HG03521 (cell line): ENCODE measurements at regions not wholly inside any gene's neighbourhood (a gene's known extent, or its start where the extent isn't known, plus 50 kb on each side); places are given as distances from the start of the nearest gene placed in this dataset.
"Not testable (repeated sequence)": the region's sequence is repeated elsewhere in the genome, so short reads cannot be mapped to it uniquely, and the experiment has no call there.

Experiments used
- ATAC-seq: cut with Tn5 transposase; IDR thresholded peaks from one replicate; pipeline ENCODE4 v1.9.1; 2021; ENCODE audit warnings: mild to moderate bottlenecking, moderate library complexity; ENCODE audit not compliant: unreplicated experiment

DNA sequence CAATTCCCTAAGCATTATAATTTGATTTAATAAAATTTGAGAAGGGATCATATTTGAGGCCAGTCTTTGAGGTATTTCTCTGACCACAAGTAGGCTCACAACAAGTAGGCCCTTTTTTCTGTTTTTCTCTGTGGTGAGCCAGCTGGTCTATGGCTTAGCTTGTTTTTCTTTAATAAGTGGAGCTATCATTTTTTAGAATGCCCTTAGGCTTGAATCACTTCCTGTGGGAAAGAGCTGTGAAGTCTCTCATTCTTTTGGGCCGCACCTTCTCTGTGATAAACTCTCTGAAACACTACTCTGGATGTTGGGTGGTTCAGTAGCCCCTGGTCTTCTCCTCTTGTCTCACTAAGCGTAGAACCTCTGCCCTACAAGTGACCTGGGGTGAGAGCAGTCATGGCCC is 235.9 kb downstream of the SUCLG1 start:
- no peak for ATAC-seq

GRCh38 chr2:84221102-84221501 is 238.0 kb downstream of the SUCLG1 start:
- ATAC-seq = not testable (repeated sequence)

GRCh38 chr2:84217456-84217855 is 241.6 kb downstream of the SUCLG1 start:
- no peak for ATAC-seq

GRCh38 chr2:84214455-84214854 is 244.6 kb downstream of the SUCLG1 start:
- no peak for ATAC-seq

GRCh38 chr2:84212611-84213314 is 246.3 kb downstream of the SUCLG1 start:
- ATAC-seq = no peak

- ATAC-seq = no peak
Observed at GRCh38 chr2:84209941-84210340, 249.1 kb downstream of the SUCLG1 start.

GRCh38 chr2:84204995-84205394 is 254.1 kb downstream of the SUCLG1 start:
- no peak for ATAC-seq

- no peak for ATAC-seq
Observed at GRCh38 chr2:84202166-84202565, 256.9 kb downstream of the SUCLG1 start.

DNA sequence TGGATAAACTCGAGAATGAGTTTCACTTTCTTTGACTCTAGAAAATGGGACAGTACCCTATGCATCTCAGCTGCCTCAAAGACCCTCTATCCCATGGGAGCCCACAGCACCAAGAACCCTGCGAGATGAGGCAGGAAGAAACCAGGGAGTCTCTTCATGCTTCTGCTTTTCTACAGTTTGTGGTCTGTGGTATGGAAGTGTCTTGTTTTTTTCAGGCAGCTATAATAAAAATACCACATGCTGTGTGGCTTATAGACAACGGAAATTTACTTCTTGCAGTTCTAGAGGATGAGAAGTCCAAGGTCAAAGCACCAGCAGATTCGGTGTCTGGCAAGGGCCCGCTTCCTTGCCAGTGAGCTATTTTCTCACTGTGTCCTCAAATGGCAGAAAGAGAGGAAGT is 257.9 kb downstream of the SUCLG1 start:
- ATAC-seq = no peak

- ATAC-seq = no peak
Observed at GRCh38 chr2:84197901-84198300, 261.2 kb downstream of the SUCLG1 start.

- ATAC-seq = no peak
Observed at GRCh38 chr2:84194949-84195644, 264.0 kb downstream of the SUCLG1 start.

DNA sequence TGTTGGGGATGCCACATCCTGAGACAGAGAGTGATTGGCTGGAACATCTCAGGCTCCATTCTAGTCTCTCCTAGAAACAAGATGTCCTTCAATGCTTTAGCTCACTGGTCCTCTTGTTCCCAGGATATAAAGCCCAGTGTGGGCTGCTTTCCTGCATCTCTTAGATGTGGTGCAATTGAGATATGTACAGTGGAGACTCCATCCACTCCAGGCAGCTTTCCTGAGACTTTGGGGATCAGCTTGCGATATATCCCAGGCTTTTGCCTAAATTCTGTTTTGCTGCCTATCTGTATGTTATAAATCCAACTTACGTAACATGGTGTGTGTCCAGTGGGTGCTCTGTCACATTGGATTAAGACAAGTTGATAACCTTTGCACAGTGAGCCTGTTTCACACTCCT is 264.9 kb downstream of the SUCLG1 start:
- no peak for ATAC-seq

DNA sequence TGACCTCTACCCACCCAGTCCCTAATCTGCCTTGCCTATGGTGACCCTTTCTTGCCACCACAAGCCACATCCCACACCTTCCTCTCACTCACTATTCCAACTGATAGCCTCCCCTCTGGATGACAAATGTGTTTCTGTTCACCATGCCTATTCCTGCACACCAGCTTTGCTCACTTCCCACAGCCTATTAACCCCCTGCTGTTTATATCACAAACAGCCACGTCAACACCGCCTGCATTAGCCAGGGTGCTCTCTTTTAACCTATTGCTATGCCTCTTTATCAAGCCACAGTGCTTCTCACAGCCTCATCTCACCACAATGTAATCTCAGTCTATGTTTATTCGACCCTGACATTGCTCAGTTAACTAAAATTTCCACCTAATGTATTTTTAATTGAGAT is 271.8 kb downstream of the SUCLG1 start:
- ATAC-seq = no peak

DNA sequence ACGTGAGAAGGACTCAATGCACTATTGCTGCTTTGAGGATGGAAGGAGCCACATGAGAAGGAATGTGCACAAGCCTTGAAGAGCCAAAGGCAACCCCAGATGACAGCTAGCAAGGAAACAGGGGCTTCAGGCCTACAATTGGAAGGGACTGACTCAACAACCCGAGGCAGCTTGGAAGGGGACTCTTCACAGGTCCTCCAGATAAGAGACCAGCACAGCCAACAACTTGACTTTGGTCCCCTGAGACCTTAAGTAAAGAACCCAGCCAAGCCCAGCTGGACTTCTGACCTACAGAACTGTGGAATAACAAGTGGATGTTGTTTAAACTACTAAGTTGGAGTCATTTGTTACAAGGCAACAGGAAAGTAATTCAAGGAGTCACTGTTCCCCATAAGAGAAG is 277.2 kb downstream of the SUCLG1 start:
- ATAC-seq = no peak

DNA sequence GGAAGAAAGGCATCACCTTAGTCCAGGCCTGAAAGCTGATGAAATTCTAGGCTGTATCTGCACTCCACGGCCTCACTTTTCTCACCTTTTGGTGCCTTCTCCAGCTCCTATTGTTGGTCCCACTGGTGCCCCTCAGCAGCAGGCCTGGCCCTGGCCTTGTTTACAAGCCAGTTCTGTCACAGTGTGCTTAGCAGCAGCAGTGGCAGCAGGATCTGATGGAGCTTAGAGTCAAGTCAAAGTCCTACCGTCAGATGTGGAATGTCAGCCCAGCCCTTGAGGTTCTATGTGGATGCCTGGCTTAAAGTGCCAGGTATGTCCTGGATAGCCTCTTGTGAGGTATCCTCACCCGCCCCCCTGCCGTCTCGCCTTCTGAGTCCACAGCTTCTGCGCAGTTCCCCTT is 281.3 kb downstream of the SUCLG1 start:
- no peak for ATAC-seq

DNA sequence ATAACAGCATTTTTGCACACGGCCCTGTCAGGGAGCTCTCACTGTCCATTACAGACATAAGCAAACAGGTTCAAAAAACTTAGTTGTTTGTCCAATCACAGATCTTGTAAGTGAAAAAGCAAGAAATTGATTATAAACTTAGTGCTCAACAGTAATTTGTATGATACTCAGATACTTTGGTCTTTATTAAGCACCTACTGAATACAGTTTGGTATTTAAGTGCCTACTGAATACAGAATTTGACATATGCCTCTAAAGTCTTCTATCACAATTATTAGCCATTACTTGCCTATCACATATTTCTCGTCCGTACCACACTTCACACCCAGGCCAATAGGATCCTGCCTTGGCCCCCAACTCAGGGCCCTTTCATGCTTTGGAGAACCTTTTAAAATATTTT is 283.1 kb downstream of the SUCLG1 start:
- no peak for ATAC-seq

GRCh38 chr2:84175340-84175739 is 283.7 kb downstream of the SUCLG1 start:
- no peak for ATAC-seq

DNA sequence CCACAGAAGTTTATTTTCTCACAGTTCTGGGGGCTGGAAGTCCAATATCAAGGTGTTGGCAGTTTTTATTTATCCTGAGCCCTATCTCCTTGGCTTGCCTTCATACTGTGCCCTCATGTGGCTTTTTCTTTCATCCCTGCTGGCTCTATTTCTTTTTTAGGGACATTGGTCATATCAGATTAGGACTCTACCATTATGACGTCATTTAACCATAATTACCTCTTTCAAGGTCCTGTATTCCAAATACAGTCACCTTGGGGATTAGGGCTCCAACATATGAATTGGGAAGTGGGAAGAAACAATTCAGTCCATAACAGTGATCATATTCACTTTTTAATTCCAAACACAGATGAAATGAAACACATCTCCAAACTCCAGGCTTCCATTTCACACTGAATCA is 286.0 kb downstream of the SUCLG1 start:
- ATAC-seq = no peak

DNA sequence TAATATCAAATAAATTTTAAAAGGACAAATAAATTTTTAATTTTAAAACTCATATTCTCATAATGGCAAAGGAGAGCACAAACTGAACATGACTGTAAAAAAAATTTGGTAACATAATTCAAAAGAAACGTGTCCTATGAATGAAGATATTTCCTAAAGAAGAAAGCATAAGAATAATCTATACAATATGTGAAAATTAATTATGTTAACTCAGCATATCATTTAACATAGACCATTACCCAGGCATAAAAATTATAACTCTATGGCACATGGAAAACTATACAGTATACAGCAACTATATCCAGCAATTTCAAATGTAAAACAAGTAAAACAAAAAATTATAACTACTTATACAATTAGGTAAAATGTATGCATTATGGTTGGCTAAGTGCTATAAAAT is 288.1 kb downstream of the SUCLG1 start:
- no peak for ATAC-seq

DNA sequence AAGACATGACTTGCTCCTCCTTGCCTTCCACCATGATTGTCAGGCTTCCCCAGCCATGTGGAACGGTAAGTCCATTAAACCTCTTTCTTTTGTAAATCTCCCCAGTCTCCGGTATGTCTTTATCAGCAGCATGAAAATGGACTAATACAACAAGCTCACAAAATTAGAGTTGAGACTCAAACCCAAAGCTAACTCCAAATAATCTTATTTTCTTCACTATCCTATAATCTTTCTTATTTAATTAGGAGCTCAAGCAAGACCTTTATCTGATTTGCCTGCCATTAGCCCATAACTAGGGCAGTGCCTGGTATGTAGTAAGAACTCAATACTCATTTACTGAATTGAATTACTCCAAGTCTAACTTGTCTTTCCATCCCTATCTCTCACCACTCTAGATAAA is 289.2 kb downstream of the SUCLG1 start:
- no peak for ATAC-seq

- ATAC-seq = not testable (repeated sequence)
Observed at GRCh38 chr2:84168552-84168951, 290.5 kb downstream of the SUCLG1 start.

DNA sequence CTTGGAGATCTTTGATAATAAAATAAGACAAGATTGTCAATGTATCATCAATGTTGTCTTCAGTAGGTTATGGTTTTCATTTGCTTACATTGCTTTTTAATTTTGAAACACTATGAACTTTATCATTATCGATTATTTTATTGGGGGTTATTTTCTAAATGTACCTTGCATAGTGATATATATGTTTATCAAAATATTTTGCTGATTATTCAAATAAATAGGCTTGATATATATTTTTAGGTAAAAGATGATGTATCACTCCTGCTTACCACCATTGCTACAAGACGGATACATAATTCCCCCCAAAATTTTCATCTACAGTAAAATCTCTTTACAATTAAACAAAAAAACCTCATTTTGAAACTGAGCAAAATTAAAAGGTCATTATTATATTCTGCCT is 293.8 kb downstream of the SUCLG1 start:
- ATAC-seq = no peak

GRCh38 chr2:84160453-84160852 is 298.6 kb downstream of the SUCLG1 start:
- ATAC-seq = no peak
